Osteocyte (in vitro differentiated cells): ENCODE measurements at regions not wholly inside any gene's neighbourhood (a gene's known extent, or its start where the extent isn't known, plus 50 kb on each side); places are given as distances from the start of the nearest gene placed in this dataset.

Experiments used
- DNase-seq: peaks from one replicate; pipeline ENCODE4 v3.0.0; 2021; ENCODE audit warnings: mixed read lengths; ENCODE audit not compliant: unreplicated experiment; ENCODE audit errors: extremely low spot score
- H3K27ac Mint-ChIP-seq: one replicate; pipeline ENCODE4 v1.8.0; 2021; ENCODE audit warnings: mild to moderate bottlenecking, mixed read lengths; ENCODE audit not compliant: unreplicated experiment
- H3K27me3 Mint-ChIP-seq: one replicate; pipeline ENCODE4 v1.8.0; 2021; ENCODE audit warnings: mixed read lengths; ENCODE audit not compliant: unreplicated experiment
- H3K36me3 Mint-ChIP-seq: one replicate; pipeline ENCODE4 v1.8.0; 2021; ENCODE audit warnings: mixed read lengths; ENCODE audit not compliant: unreplicated experiment
- H3K4me1 Mint-ChIP-seq: one replicate; pipeline ENCODE4 v1.8.0; 2021; ENCODE audit warnings: mixed read lengths; ENCODE audit not compliant: unreplicated experiment
- H3K4me3 Mint-ChIP-seq: one replicate; pipeline ENCODE4 v1.8.0; 2021; ENCODE audit warnings: mild to moderate bottlenecking, moderate library complexity, mixed read lengths; ENCODE audit not compliant: unreplicated experiment
- H3K9me3 Mint-ChIP-seq: one replicate; pipeline ENCODE4 v1.8.0; 2021; ENCODE audit warnings: mixed read lengths; ENCODE audit not compliant: unreplicated experiment
- CTCF ChIP-seq: fragments of 200-600 bp; sonication (generic); IDR thresholded peaks from 2 replicates; pipeline ENCODE4 v1.5.0; 2021; ENCODE audit warnings: antibody characterized with exemption, mild to moderate bottlenecking, moderate library complexity

- H3K27ac Mint-ChIP-seq = no peak overlapping the region
- no peaks in the 10 kb centered on the region for H3K27me3 Mint-ChIP-seq
- H3K9me3 Mint-ChIP-seq = no peaks in the 10 kb centered on the region
- no peak for DNase-seq
- no peak for TF ChIP-seq CTCF
- H3K36me3 Mint-ChIP-seq = no peaks in the 10 kb centered on the region
- H3K4me1 Mint-ChIP-seq = no peaks in the 10 kb centered on the region
- no peak overlapping the region for H3K4me3 Mint-ChIP-seq
Measured at GRCh38 chr11:24226606-24227005, 270.2 kb upstream of the LUZP2 start.

GRCh38 chr11:24233041-24233440, 263.8 kb upstream of the LUZP2 start:
- Mint-ChIP-seq H3K4me3 (no peak overlapping the region), H3K36me3 (no peaks in the 10 kb centered on the region), H3K27ac (no peak overlapping the region), H3K9me3 (peaks cover 9% of the 10 kb centered on the region), H3K27me3 (no peaks in the 10 kb centered on the region), H3K4me1 (peaks cover 2% of the 10 kb centered on the region)
- TF ChIP-seq CTCF = no peak
- DNase-seq = no peak

DNA sequence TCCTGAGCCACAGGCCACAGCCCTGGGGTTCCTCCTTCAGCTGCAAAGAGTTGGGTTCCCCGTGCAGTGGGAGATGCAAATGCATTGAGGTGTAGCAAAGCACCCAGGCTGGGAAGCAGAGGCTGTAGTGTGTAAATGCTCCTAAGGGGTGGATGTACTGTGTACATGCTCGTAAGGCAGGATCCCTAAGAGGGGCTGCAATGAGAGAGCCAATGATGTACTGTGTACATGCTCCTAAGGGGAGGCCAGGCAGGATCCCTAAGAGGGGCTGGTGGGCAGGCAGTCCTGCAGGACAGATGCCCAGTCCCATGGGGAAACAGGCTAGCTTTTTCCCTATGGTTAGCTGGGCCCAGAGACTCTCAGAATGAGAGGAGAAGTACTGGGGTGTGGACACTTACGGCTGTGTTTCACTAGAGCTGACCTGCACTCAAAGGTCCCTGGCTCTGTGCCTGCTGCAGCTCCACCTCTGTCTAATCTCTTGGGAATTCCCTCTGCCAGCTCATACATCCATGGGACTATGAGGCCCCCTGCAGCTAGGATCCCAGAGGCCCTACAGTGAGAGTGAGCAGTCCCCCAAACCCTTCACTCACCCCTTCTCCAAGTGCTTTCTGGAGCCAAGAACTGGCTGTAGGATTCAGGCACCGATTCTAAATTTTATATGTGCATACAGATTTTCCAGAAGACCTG, 261.9 kb upstream of the LUZP2 start:
- Mint-ChIP-seq H3K4me1 (peaks cover 2% of the 10 kb centered on the region), H3K4me3 (no peak overlapping the region), H3K27ac (no peak overlapping the region), H3K9me3 (peaks cover 9% of the 10 kb centered on the region), H3K36me3 (no peaks in the 10 kb centered on the region), H3K27me3 (no peaks in the 10 kb centered on the region)
- TF ChIP-seq CTCF = no peak
- DNase-seq = no peak

DNA sequence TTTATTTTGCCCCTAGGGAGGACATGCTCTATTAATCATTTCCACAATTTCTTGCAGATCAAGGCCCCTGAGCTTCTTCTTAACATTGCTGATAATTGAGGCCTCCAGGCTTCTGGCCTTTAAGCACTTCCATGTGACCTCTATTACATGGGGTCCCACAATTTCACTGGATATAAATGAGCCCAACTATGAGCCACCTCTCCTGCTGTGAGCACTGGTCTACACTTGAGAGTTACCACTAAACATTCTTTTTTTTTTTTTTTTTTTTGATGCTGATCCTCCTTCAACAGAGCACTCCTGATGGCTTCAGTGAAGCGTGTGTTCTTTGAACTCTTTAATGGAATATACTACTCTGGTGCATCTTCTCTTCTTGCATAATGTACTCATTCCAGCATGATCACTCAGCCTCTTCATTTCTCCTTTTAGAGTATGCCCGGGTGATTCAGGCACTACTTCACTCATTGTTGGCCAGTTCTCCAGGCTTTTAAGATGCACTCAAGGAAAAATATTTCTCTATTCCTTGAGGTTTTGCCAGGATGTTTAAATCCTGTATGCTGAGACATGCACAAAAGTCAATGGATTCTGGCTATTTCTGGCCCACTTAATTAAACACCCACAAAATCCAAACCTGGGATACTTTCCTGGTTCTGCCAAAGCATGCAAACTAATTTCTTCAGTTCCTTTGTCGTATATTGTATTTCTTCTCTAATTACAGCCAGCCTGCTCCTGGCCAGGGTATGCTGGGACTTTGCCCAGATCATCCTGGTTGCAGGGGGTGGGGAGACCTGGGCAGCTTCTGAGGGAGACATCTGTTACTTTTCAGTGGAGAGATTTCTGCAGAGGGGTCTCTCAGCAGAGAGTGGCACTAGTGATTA, 257.8 kb upstream of the LUZP2 start:
- peaks cover 7% of the 10 kb centered on the region for H3K9me3 Mint-ChIP-seq
- no peak overlapping the region for H3K27ac Mint-ChIP-seq
- no peaks in the 10 kb centered on the region for H3K4me1 Mint-ChIP-seq
- DNase-seq = no peak
- H3K4me3 Mint-ChIP-seq = no peak overlapping the region
- no peaks in the 10 kb centered on the region for H3K36me3 Mint-ChIP-seq
- TF ChIP-seq CTCF = no peak
- H3K27me3 Mint-ChIP-seq = no peaks in the 10 kb centered on the region

- no peak for TF ChIP-seq CTCF
- peaks cover 7% of the 10 kb centered on the region for H3K9me3 Mint-ChIP-seq
- H3K4me1 Mint-ChIP-seq = no peaks in the 10 kb centered on the region
- DNase-seq = no peak
- no peaks in the 10 kb centered on the region for H3K36me3 Mint-ChIP-seq
- H3K27me3 Mint-ChIP-seq = no peaks in the 10 kb centered on the region
- H3K4me3 Mint-ChIP-seq = no peak overlapping the region
- no peak overlapping the region for H3K27ac Mint-ChIP-seq
Measured at GRCh38 chr11:24239930-24240329, 256.9 kb upstream of the LUZP2 start.
